A549 (cell line): ENCODE measurements at regions not wholly inside any gene's neighbourhood (a gene's known extent, or its start where the extent isn't known, plus 50 kb on each side); places are given as distances from the start of the nearest gene placed in this dataset.

Experiments used
- ATAC-seq, 2 experiments: fragments of 200-7000 bp in 1 of 2; fragments of >200 bp in 1 of 2; cut with Nextera tagmentation in 1 of 2; cut with Tn5 transposase in 1 of 2; 3 replicates each; pipeline versions ENCODE4 v1.8.0 to v1.9.1; 2018 to 2020; ENCODE audit warnings: mild to moderate bottlenecking in 1 of 2, moderate library complexity in 1 of 2
- CTCF ChIA-PET: fragments of 300-600 bp; sonication (Branson Sonifier 250); formaldehyde crosslinking; extraction: SDS; loops from one replicate; lab custom pipeline; 2021; ENCODE audit warnings: antibody characterized with exemption, inconsistent platforms; lab: Yijun Ruan, JAX
- POLR2A ChIA-PET: fragments of 350-600 bp; formaldehyde crosslinking; extraction: SDS; loops from one replicate; lab custom pipeline; 2021; ENCODE audit warnings: antibody characterized with exemption, inconsistent platforms; lab: Yijun Ruan, JAX
- DNase-seq, 2 experiments: peaks; one replicate each; pipeline versions ENCODE4 v3.0.0 to v3.0.0-alpha.2; 2011 to 2016; ENCODE audit warnings: low read depth in 1 of 2, low spot score in 1 of 2
- FAIRE-seq: peaks from 2 replicates; lab custom pipeline; 2011; peaks lifted over from hg19 to GRCh38; lab: Jason Lieb, UNC
- H3K27ac ChIP-seq, 2 experiments: fragments of >200 bp; sonication (Bioruptor Twin); formaldehyde crosslinking; 3 replicates each; pipeline ENCODE4 v1.5.1; 2016 to 2017
- H3K4me1 ChIP-seq: fragments of >200 bp; sonication (Bioruptor Twin); formaldehyde crosslinking; 3 replicates; pipeline ENCODE4 v1.6.1; 2016
- H3K4me2 ChIP-seq: fragments of >200 bp; sonication (Bioruptor Twin); formaldehyde crosslinking; 3 replicates; pipeline ENCODE4 v1.6.1; 2016
- H3K4me3 ChIP-seq: fragments of >200 bp; sonication (Bioruptor Twin); formaldehyde crosslinking; 3 replicates; pipeline ENCODE4 v1.5.1; 2016
- H3K9me3 ChIP-seq: fragments of >200 bp; sonication (Bioruptor Twin); formaldehyde crosslinking; 3 replicates; pipeline ENCODE4 v1.6.1; 2016
- BHLHE40 ChIP-seq: IDR thresholded peaks from 2 replicates; pipeline ENCODE4 v1.6.1; 2012; ENCODE audit warnings: low read depth, low read length, inconsistent platforms
- CBX2 ChIP-seq: fragments of 200-600 bp; sonication (generic); IDR thresholded peaks from 2 replicates; pipeline ENCODE4 v1.6.1; 2016; ENCODE audit warnings: low read depth, mild to moderate bottlenecking, borderline replicate concordance
- CEBPB ChIP-seq, 2 experiments: fragments of >200 bp in 1 of 2; sonication (Bioruptor Twin) in 1 of 2; formaldehyde crosslinking in 1 of 2; IDR thresholded peaks; 2 replicates each; pipeline ENCODE4 v1.6.1; 2012 to 2016
- CHD2 ChIP-seq: fragments of 150-350 bp; IDR thresholded peaks from 2 replicates; pipeline ENCODE4 v1.6.1; 2014; ENCODE audit warnings: low read length; ENCODE audit not compliant: partially characterized antibody
- CTCF ChIP-seq: fragments of >200 bp; sonication (Bioruptor Twin); formaldehyde crosslinking; IDR thresholded peaks from 3 replicates; pipeline ENCODE4 v1.5.1; 2016
- ESRRA ChIP-seq: fragments of 150-350 bp; IDR thresholded peaks from 2 replicates; pipeline ENCODE4 v1.6.1; 2014; ENCODE audit warnings: mild to moderate bottlenecking, low read length, borderline replicate concordance
- FOSB ChIP-seq: fragments of 250-450 bp; sonication (Bioruptor Pico); IDR thresholded peaks from 2 replicates; pipeline ENCODE4 v1.5.0; 2020; ENCODE audit warnings: mild to moderate bottlenecking, moderate library complexity
- HEYL ChIP-seq: fragments of 250-450 bp; sonication (Bioruptor Pico); IDR thresholded peaks from 2 replicates; pipeline ENCODE4 v1.8.0; 2021; ENCODE audit warnings: mild to moderate bottlenecking, moderate library complexity
- HOXA7 ChIP-seq: fragments of 250-450 bp; sonication (Bioruptor Pico); IDR thresholded peaks from 2 replicates; pipeline ENCODE4 v1.5.0; 2020; ENCODE audit warnings: mild to moderate bottlenecking, moderate library complexity
- HOXB13 ChIP-seq: fragments of 250-450 bp; sonication (Bioruptor Pico); IDR thresholded peaks from 2 replicates; pipeline ENCODE4 v1.5.0; 2020; ENCODE audit warnings: low read depth, mild to moderate bottlenecking, moderate library complexity
- HOXB5 ChIP-seq: fragments of 250-450 bp; sonication (Bioruptor Pico); IDR thresholded peaks from 2 replicates; pipeline ENCODE4 v1.5.0; 2020; ENCODE audit warnings: mild to moderate bottlenecking, moderate library complexity
- JUNB ChIP-seq: fragments of >200 bp; sonication (Bioruptor Twin); formaldehyde crosslinking; IDR thresholded peaks from 2 replicates; pipeline ENCODE4 v1.6.1; 2016
- MYC ChIP-seq: IDR thresholded peaks from 2 replicates; pipeline ENCODE4 v1.6.1; 2012; ENCODE audit warnings: mild to moderate bottlenecking, inconsistent platforms, low read length, improper control_type of control experiment, borderline replicate concordance
- PBX3 ChIP-seq: IDR thresholded peaks from 2 replicates; pipeline ENCODE4 v1.6.1; 2012
- POLR2AphosphoS2 ChIP-seq: conservative IDR thresholded peaks from 2 replicates; pipeline ENCODE4 v1.6.1; 2012; ENCODE audit warnings: low read length, improper control_type of control experiment, inconsistent platforms
- RARB ChIP-seq: fragments of 250-450 bp; sonication (Bioruptor Pico); IDR thresholded peaks from 2 replicates; pipeline ENCODE4 v1.8.0; 2021; ENCODE audit warnings: mild to moderate bottlenecking, moderate library complexity
- RCOR1 ChIP-seq: fragments of 150-350 bp; IDR thresholded peaks from 2 replicates; pipeline ENCODE4 v1.6.1; 2014; ENCODE audit warnings: antibody characterized with exemption, low read length, low read depth
- REST ChIP-seq: fragments of 200-600 bp; sonication (generic); IDR thresholded peaks from 2 replicates; pipeline ENCODE4 v1.6.1; 2016; ENCODE audit warnings: antibody characterized with exemption, mild to moderate bottlenecking, moderate library complexity
- RFX5 ChIP-seq: fragments of 450-650 bp; IDR thresholded peaks from 2 replicates; pipeline ENCODE4 v1.7.1; 2014; ENCODE audit warnings: antibody characterized with exemption, mild to moderate bottlenecking, moderate library complexity
- SREBF2 ChIP-seq: fragments of 450-650 bp; IDR thresholded peaks from 2 replicates; pipeline ENCODE4 v1.6.1; 2014; ENCODE audit warnings: mild to moderate bottlenecking, moderate library complexity
- TFCP2L1 ChIP-seq: fragments of 250-450 bp; sonication (Bioruptor Pico); IDR thresholded peaks from 2 replicates; pipeline ENCODE4 v1.5.0; 2021; ENCODE audit warnings: mild to moderate bottlenecking
- WGBS: methylation state at CpG from one replicate; pipeline ENCODE4 v1.1.6; 2017; ENCODE audit errors: missing lambda C conversion rate; 5-methylcytosine and 5-hydroxymethylcytosine counted together
- TF ChIP-seq, protein P1 (sequence below): IDR thresholded peaks from 2 replicates; pipeline ENCODE4 v1.6.1; 2012
- TF ChIP-seq, protein P2 (sequence below): fragments of 450-650 bp; IDR thresholded peaks from 2 replicates; pipeline ENCODE4 v1.6.1; 2014; ENCODE audit warnings: antibody characterized with exemption
- TF ChIP-seq, protein P3 (sequence below): fragments of 250-450 bp; sonication (Bioruptor Pico); IDR thresholded peaks from 2 replicates; pipeline ENCODE4 v1.5.0; 2021; ENCODE audit warnings: mild to moderate bottlenecking, moderate library complexity, borderline replicate concordance

- no peaks in the 10 kb centered on the region for H3K4me1 ChIP-seq
- POLR2A ChIA-PET: no interaction called here
- H3K4me2 ChIP-seq: no peak overlapping the region
- no peak for ATAC-seq
- no peaks in the 10 kb centered on the region for H3K9me3 ChIP-seq
- CTCF ChIA-PET: no interaction called here
- no peak for TF ChIP-seq CTCF
- TF ChIP-seq HOXB5: no peak
- no peak for TF ChIP-seq RCOR1
- TF ChIP-seq POLR2AphosphoS2: no peak
- TF ChIP-seq HOXA7 (CRISPR knock-in tag): no peak
- no peak for TF ChIP-seq JUNB
- TF ChIP-seq MYC: no peak
- TF ChIP-seq, protein P1, sequence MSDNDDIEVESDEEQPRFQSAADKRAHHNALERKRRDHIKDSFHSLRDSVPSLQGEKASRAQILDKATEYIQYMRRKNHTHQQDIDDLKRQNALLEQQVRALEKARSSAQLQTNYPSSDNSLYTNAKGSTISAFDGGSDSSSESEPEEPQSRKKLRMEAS: no peak
- TF ChIP-seq BHLHE40: no peak
- TF ChIP-seq TFCP2L1 (CRISPR knock-in tag): no peak
- TF ChIP-seq ESRRA: no peak
- TF ChIP-seq RARB (CRISPR knock-in tag): no peak
- TF ChIP-seq, protein P2, sequence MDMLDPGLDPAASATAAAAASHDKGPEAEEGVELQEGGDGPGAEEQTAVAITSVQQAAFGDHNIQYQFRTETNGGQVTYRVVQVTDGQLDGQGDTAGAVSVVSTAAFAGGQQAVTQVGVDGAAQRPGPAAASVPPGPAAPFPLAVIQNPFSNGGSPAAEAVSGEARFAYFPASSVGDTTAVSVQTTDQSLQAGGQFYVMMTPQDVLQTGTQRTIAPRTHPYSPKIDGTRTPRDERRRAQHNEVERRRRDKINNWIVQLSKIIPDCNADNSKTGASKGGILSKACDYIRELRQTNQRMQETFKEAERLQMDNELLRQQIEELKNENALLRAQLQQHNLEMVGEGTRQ: no peak
- no peak for TF ChIP-seq CEBPB (IDR thresholded peaks at IDR 0.05)
- TF ChIP-seq CHD2: no peak
- TF ChIP-seq, protein P3, sequence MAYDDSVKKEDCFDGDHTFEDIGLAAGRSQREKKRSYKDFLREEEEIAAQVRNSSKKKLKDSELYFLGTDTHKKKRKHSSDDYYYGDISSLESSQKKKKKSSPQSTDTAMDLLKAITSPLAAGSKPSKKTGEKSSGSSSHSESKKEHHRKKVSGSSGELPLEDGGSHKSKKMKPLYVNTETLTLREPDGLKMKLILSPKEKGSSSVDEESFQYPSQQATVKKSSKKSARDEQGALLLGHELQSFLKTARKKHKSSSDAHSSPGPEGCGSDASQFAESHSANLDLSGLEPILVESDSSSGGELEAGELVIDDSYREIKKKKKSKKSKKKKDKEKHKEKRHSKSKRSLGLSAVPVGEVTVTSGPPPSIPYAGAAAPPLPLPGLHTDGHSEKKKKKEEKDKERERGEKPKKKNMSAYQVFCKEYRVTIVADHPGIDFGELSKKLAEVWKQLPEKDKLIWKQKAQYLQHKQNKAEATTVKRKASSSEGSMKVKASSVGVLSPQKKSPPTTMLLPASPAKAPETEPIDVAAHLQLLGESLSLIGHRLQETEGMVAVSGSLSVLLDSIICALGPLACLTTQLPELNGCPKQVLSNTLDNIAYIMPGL (CRISPR knock-in tag): no peak
- no peak for TF ChIP-seq PBX3
- TF ChIP-seq SREBF2: no peak
- TF ChIP-seq CBX2: no peak
- no peak for TF ChIP-seq HEYL (CRISPR knock-in tag)
- no peak for FAIRE-seq
- no peak for DNase-seq
- no peak overlapping the region for H3K27ac ChIP-seq
- H3K4me3 ChIP-seq: no peak overlapping the region
- WGBS: 44% methylated on average over 7 of the region's 7 CpGs
Observed at GRCh38 chr12:25020621-25021243, 71.8 kb upstream of the BCAT1 start.

DNA sequence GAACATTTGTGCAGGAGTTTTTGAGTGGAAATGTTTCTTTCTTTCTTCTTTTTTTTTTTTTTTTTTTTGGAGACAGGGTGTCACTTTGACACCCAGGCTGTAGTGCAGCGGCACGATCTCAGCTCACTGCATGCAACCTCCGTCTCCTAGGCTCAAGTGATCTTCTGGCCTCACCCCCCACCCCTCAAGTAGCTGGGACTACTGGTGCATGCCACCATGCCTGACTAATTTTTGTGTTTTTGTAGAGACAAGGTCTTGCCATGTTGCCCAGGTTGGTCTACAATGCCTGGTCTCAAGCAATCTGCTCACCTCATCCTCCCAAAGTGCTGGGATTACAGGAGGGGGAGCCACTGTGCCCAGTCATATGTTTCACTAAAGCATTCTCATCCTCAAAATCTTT, 69.2 kb upstream of the BCAT1 start:
- H3K9me3 ChIP-seq: no peaks in the 10 kb centered on the region
- DNase-seq (no peak), ATAC-seq (no peak), FAIRE-seq (no peak)
- H3K27ac ChIP-seq: no peak overlapping the region
- 56% methylated on average over 3 of the region's 3 CpGs for WGBS
- ChIA-PET CTCF (no interaction called here), POLR2A (no interaction called here)
- H3K4me1 ChIP-seq: no peaks in the 10 kb centered on the region
- H3K4me2 ChIP-seq: no peak overlapping the region
- no peak overlapping the region for H3K4me3 ChIP-seq
- TF ChIP-seq RFX5 (no peak), CHD2 (no peak), REST (no peak), RCOR1 (no peak), HOXB13 (CRISPR knock-in tag) (no peak), BHLHE40 (no peak), MYC (no peak), FOSB (CRISPR knock-in tag) (no peak)
